ENCODE measurements at regions not wholly inside any gene's neighbourhood (a gene's known extent, or its start where the extent isn't known, plus 50 kb on each side); places are given as distances from the start of the nearest gene placed in this dataset.

DNA sequence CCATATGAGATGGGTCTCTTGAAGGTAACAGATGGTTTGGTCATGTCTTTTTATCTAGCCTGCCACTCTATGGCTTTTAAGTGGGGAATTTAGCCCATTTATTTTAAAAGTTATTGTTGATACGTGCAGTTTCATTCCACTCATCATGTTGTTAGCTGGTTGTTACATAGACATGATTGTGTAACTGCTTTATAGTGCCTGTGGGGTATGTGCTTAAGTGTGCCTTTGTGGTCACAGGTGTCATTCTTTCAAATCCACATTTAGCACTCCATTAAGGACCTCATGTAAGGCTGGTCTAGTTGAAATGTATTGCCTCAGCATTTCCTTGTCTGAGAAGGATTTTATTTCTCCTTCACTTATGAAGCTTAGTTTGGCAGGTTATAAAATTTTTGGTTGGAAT, 263.8 kb upstream of the LUZP2 start:
- DNase-seq (ENCODE audit: extremely low read depth, low read depth): no peak
- no peak overlapping the region for H3K4me3 ChIP-seq (replicated peaks; ENCODE audit: low read depth, low read length)
- TF ChIP-seq CTCF (IDR thresholded peaks at IDR 0.05; ENCODE audit: low read depth, low read length, missing control alignments): no peak

DNA sequence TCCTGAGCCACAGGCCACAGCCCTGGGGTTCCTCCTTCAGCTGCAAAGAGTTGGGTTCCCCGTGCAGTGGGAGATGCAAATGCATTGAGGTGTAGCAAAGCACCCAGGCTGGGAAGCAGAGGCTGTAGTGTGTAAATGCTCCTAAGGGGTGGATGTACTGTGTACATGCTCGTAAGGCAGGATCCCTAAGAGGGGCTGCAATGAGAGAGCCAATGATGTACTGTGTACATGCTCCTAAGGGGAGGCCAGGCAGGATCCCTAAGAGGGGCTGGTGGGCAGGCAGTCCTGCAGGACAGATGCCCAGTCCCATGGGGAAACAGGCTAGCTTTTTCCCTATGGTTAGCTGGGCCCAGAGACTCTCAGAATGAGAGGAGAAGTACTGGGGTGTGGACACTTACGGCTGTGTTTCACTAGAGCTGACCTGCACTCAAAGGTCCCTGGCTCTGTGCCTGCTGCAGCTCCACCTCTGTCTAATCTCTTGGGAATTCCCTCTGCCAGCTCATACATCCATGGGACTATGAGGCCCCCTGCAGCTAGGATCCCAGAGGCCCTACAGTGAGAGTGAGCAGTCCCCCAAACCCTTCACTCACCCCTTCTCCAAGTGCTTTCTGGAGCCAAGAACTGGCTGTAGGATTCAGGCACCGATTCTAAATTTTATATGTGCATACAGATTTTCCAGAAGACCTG, 261.9 kb upstream of the LUZP2 start:
- H3K4me3 ChIP-seq (replicated peaks; ENCODE audit: low read depth, low read length): no peak overlapping the region
- no peak for TF ChIP-seq CTCF (IDR thresholded peaks at IDR 0.05; ENCODE audit: low read depth, low read length, missing control alignments)
- no peak for DNase-seq (ENCODE audit: extremely low read depth, low read depth)

GRCh38 chr11:24238771-24239645, 257.8 kb upstream of the LUZP2 start:
- no peak overlapping the region for H3K4me3 ChIP-seq (replicated peaks; ENCODE audit: low read depth, low read length)
- DNase-seq (ENCODE audit: extremely low read depth, low read depth): no peak
- TF ChIP-seq CTCF (IDR thresholded peaks at IDR 0.05; ENCODE audit: low read depth, low read length, missing control alignments): no peak

DNA sequence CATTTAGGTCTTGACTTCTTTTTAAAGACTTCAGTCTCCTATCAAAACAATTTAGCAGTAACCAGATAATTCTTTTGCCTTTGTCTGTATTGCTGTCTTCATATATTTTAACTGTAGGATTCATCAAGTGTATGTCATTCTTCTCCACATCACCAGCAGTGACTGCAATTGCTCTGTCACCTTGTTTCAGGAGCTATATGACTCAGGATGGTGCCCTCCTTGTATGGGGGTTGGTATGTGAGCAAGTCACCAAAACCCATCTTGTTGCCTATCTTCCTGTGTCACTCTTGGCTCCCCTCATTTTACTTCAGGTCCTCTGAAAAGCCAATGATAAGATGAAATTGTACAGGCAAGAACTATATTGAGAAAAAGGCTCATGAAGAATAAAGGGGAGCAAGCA, 256.9 kb upstream of the LUZP2 start:
- no peak for DNase-seq (ENCODE audit: extremely low read depth, low read depth)
- no peak for TF ChIP-seq CTCF (IDR thresholded peaks at IDR 0.05; ENCODE audit: low read depth, low read length, missing control alignments)
- no peak overlapping the region for H3K4me3 ChIP-seq (replicated peaks; ENCODE audit: low read depth, low read length)

DNA sequence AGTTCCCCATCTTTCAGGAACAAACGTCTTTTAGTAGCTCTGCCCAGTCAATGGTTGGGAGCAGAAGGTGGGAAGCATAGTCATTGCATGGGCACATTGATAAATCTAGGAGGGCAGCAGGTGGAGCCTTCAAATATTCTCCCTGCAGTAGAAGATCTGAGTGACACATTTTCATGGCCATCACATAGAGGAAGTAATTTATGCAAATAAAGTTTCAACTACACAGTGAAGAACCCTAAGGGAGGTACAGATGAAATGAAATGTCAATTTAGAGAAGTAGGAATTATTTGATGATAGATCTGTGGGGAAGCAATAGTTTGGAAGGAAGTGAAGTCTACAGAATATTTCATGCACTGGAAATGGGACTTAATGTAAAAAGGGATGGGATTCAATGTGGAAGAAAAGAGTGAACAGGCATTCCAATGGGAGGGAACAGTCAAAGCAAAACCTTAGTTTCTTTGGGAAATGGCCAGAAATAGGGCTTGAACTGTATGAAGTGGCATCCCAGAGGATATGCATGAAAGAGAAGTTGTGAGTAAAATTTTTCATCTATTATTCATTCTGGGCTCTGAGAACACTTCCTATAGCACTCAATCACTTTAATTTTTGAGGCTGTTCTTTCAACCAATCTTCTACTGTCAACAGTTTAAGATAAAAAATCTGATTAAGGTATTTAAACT, 256.2 kb upstream of the LUZP2 start:
- no peak for TF ChIP-seq CTCF (IDR thresholded peaks at IDR 0.05; ENCODE audit: low read depth, low read length, missing control alignments)
- DNase-seq (ENCODE audit: extremely low read depth, low read depth): no peak
- H3K4me3 ChIP-seq (replicated peaks; ENCODE audit: low read depth, low read length): no peak overlapping the region

GRCh38 chr11:24246715-24247114, 250.1 kb upstream of the LUZP2 start:
- no peak overlapping the region for H3K4me3 ChIP-seq (replicated peaks; ENCODE audit: low read depth, low read length)
- no peak for TF ChIP-seq CTCF (IDR thresholded peaks at IDR 0.05; ENCODE audit: low read depth, low read length, missing control alignments)
- DNase-seq (ENCODE audit: extremely low read depth, low read depth): no peak

Measured in HFF-Myc (cell line).